ENCODE measurements at regions not wholly inside any gene's neighbourhood (a gene's known extent, or its start where the extent isn't known, plus 50 kb on each side); places are given as distances from the start of the nearest gene placed in this dataset.

DNA sequence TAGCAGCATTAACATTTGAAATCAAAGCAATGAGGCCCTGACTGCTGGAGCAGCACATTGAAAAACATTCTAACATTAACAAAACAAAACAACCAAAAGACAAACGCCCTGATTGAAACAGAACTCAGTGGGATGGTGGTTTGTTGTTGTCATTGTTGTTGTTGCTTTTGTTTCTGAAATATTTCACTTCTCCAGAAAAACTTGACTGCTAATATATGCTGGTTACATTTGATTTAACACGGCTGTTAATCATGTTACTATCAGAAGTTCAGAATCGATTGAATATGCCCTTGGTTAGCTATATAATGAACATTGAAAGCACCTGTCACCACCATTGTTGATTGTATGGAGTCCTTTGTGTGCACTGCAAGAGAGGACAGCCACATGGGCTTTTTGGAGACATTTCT lies 790.4 kb upstream of the GALNTL6 start:
- DNase-seq (ENCODE audit: low read depth), result no peak
- H3K4me3 ChIP-seq (ENCODE audit: low read depth, low read length), result no peak overlapping the region
- TF ChIP-seq, protein P1, sequence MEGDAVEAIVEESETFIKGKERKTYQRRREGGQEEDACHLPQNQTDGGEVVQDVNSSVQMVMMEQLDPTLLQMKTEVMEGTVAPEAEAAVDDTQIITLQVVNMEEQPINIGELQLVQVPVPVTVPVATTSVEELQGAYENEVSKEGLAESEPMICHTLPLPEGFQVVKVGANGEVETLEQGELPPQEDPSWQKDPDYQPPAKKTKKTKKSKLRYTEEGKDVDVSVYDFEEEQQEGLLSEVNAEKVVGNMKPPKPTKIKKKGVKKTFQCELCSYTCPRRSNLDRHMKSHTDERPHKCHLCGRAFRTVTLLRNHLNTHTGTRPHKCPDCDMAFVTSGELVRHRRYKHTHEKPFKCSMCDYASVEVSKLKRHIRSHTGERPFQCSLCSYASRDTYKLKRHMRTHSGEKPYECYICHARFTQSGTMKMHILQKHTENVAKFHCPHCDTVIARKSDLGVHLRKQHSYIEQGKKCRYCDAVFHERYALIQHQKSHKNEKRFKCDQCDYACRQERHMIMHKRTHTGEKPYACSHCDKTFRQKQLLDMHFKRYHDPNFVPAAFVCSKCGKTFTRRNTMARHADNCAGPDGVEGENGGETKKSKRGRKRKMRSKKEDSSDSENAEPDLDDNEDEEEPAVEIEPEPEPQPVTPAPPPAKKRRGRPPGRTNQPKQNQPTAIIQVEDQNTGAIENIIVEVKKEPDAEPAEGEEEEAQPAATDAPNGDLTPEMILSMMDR (IDR thresholded peaks at IDR 0.05; ENCODE audit: insufficient read depth, low read length), result no peak

DNA sequence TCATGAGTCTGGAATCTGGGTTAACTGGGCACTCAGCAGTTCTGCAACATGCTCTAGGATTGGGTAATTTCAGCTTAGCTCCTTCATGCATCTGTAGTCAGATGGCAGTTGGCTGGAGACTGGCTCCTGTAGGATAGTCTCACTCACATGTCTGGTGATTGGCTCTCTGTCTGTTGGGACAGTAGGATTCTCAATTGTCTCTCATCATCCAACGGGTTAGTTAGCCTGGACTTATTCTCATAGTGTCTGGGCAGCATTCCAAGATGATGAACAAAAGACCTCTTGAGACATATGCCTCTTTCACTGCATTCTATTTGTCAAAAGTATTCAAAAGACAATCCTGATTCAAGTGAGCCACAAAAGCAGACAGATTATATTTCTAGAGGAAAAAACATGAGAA lies 795.6 kb upstream of the GALNTL6 start:
- TF ChIP-seq, protein P1 (IDR thresholded peaks at IDR 0.05; ENCODE audit: insufficient read depth, low read length), result no peak
- DNase-seq (ENCODE audit: low read depth), result no peak
- no peak overlapping the region for H3K4me3 ChIP-seq (ENCODE audit: low read depth, low read length)

DNA sequence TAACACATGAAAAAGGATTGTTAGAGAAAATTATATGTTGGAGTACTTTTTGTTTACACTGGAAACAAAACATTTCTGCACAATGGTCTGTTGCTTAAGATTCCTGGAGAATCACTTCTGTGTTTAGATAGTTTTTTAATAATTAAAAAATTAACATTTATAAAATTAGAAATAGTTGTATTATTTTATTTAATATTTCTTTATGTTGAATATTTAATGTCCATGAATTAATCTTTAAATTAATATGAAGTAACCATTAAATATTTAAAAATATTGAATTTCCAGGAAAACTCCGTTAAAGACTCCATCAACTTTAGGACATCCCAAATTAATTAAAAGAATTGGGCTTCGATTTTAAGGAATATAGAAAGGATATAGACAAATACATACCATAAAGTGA lies 797.1 kb upstream of the GALNTL6 start:
- TF ChIP-seq, protein P1 (IDR thresholded peaks at IDR 0.05; ENCODE audit: insufficient read depth, low read length), result no peak
- DNase-seq (ENCODE audit: low read depth), result no peak
- H3K4me3 ChIP-seq (ENCODE audit: low read depth, low read length), result no peak overlapping the region

DNA sequence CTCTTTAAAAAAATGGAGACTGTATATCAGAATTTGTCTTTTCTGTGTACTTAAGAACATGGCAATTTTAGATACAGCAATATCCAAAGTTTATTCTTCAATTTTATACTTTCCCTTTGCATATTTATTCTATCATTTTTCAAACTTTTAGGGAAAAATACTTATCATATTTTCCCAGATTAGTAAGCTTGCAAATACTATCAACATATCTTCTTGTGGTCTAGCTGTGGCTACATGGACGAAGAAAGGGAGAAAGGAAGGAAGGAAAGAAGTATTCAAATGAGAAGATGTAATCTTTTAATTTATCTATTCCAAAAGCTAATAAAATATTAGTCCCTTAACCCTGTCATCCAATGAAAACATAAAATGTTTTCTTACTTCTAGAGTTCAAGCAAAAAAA lies 797.8 kb upstream of the GALNTL6 start:
- TF ChIP-seq, protein P1 (IDR thresholded peaks at IDR 0.05; ENCODE audit: insufficient read depth, low read length), result no peak
- no peak overlapping the region for H3K4me3 ChIP-seq (ENCODE audit: low read depth, low read length)
- DNase-seq (ENCODE audit: low read depth), result no peak

DNA sequence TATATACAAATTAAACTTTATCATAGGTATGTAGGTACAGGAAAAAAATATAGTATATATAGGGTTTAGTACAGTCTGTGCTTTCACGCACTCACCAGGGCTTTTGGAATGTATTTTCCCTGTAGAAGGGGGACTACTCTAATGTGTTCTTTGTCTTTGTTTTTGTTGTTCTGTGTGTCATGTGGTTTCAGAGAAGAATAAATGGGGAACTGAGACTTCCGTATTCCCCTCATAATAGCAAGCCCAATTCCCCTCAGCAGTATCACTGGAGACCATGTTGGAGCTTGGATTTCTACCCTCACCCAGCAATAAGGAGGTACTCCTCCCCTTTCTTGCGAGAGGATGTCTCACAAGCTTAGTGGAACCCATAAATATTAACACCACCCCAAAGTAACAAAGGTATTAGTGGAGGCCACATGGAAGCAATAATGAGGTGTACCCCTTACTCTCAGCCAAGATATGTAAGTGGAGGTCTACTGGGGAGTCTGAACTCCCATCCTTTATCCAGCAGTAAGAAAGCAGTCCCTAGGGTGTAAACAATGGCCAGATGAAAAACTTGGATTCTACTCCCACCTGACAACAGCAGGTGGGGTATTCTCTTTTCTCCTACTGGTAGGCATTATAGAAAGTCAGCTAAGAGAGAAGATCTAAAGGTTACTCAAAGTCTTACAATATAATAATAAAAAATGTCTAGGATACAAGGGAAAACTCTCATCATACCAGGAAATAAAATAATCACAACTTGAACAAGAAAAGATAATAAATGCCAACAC lies 805.4 kb upstream of the GALNTL6 start:
- no peak overlapping the region for H3K4me3 ChIP-seq (ENCODE audit: low read depth, low read length)
- no peak for DNase-seq (ENCODE audit: low read depth)
- TF ChIP-seq, protein P1 (IDR thresholded peaks at IDR 0.05; ENCODE audit: insufficient read depth, low read length), result no peak

DNA sequence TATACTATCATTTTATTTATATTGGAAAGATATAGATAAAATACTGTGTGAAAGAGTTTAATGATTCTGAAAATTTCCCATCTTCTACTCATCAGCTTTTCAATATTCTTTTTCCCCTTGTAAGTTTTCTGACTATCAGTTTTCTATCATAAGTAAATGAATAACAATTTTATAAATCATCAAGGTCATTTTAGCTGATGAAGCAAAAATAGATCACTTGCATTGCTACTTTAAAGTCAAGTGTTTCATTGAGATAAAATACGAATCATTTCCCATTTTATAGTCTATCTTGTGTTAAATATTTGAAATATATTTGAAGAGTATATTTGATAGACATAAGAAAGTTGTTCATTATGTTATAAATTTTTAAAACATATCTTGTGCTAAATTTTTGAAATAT lies 811.0 kb upstream of the GALNTL6 start:
- H3K4me3 ChIP-seq (ENCODE audit: low read depth, low read length), result no peak overlapping the region
- TF ChIP-seq, protein P1 (IDR thresholded peaks at IDR 0.05; ENCODE audit: insufficient read depth, low read length), result no peak
- no peak for DNase-seq (ENCODE audit: low read depth)
